ENCODE measurements at regions not wholly inside any gene's neighbourhood (a gene's known extent, or its start where the extent isn't known, plus 50 kb on each side); places are given as distances from the start of the nearest gene placed in this dataset.

GRCh38 chr12:69173368-69173767 is 66.0 kb upstream of the CPSF6 start:
- TF ChIP-seq CTCF (IDR thresholded peaks at IDR 0.05), result no peak
- TF ChIP-seq POLR2AphosphoS5 (IDR thresholded peaks at IDR 0.05; ENCODE audit: low read depth, low read length), result no peak

Measured in Panc1 (cell line).